HG03025 (cell line): ENCODE measurements at regions not wholly inside any gene's neighbourhood (a gene's known extent, or its start where the extent isn't known, plus 50 kb on each side); places are given as distances from the start of the nearest gene placed in this dataset.

Source experiments
- ATAC-seq: cut with Tn5 transposase; IDR thresholded peaks from one replicate; pipeline ENCODE4 v1.9.1; 2021; ENCODE audit warnings: mild to moderate bottlenecking, moderate library complexity; ENCODE audit not compliant: unreplicated experiment, low FRiP score

DNA sequence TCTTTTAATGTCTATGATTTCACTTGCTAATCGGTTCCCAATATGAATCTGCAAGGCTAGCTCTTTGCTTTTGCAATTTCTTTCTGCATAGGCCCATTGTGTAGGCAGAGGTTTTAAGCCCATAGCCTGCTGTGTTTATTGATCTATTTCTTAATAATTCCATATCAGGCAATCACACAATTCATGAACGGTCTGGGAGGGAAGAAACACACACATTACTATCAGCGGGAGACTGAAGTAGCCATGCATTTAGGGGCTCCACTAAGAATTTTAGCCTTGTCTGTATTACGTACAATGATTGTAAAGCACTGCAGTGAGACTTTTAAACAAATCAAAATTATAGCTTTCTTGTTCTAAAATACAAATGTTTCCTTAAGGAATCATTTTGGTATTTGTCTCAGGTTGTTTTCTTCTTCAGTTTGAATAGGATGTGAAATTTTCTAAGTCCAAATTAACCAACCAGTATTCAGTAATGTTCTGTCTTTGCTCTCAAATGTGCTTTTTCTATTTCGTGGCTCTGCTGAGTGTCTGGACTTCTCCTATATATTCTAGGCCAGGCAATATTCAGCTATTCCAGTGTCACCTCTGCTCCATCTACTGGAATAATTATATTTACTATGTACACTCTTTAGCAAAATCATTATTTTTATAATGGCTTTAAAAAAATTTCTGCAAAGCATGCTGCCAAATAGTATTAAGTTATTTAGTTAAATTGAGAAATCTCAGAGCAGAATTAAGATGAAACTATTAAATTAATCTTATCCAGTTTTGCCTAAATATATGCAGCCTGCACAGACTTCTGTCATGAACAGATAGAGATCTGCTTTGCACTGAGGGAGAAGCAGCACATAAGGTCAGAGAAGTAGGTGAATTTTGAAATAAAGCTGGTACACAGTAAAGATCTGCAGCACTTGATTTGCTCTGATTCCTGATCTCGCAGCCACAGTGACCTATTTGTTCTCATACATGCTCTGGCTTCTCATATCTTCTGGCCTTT is 103.0 kb upstream of the NAALADL2 start:
- ATAC-seq, result no peak

DNA sequence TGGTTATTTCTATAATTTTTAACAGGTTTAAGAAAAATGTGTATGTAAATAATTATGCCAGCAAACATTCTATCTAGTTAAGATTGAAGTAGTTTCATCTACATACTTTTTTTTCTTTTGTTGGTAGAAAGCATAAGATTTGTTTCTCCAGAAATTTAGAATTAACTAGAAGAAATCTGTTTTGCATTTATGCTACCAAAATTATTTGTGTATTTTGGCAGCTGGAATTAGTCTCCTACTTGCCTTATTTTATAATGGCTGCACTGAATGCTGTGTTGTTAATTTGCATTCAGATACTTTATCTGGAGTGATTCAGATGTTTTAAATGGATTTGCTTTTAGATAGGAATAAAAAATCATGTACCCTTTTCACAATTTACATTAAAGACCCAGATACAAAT is 100.2 kb upstream of the NAALADL2 start:
- ATAC-seq, result no peak

DNA sequence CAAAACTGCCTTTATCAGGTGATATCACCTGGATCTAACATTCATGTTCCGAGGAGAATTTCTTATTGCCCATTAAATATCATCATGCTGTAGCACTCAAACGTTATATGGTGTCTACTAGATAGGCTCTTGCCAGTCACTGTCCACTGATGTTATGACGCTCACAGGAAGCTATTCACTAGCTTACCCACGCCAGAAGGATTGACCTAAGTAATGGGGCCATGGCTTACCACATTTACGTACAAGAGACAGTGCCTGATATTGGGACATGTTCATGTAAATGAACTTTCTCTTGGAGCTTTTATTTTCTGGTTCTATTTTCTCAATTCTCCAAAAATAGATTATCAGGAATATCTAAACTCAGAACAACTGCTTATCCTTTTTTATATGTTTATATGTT is 91.7 kb upstream of the NAALADL2 start:
- ATAC-seq, result no peak

DNA sequence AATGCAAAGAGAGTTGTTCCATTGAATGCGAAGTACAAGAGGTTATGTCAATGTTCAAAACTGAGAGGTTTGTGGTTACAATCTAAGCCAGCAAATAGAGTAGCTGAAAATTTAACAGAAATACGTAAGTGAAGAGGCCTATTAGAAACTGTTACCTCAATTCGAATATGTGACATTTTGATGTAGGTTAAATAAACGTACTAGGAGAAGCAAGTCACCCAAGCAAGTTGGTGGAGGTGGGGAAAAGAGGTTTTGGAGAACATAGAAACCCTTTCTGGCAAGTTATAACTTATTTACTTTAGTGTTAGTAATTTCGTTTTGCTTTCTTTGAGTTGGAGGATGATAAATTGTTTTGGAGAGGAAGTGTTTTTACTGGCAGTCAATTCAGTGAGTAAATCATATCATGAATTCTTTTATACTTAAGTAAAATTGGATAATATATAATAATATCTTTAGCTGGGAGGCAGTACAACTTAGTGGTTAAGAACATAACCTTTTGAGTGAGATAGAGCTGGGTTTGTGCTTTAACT is 91.2 kb upstream of the NAALADL2 start:
- no peak for ATAC-seq

DNA sequence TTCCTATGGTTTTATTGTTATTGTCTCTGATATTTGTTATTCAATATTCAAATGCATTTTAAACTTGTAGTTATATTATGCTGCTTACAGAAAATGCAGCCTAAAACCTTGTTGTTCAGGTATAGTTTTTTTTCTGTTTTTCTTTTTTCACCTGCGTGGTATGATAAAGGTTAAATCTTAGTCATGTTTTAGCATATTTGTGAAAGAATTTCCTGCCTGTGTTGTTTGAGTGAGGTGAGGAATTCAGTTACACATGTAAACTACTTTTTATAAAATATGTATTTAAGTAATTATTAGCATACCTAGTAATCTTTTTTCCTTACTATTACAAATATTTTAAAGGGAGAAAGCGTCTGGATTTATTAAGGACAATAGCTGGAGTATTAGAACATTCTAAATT is 90.0 kb upstream of the NAALADL2 start:
- ATAC-seq, result no peak

DNA sequence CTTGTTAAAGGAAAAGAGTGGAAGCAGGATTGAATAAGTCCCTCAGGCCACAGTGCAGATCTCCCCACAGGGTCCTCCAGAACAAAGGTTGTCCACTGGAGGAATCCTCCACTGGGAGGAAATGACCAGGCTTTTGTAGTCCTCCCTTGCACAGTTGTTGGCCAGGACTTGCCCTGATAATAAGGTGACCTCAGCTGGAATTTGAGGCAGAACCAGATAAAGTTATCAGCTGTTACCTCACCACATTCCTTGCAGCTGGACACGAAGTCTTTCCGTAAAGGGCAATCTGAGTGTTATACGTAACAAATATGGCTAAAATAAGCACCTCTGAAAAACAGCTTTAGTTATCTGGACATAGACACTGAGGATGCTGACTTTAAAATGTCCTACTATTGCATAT is 83.5 kb upstream of the NAALADL2 start:
- no peak for ATAC-seq

DNA sequence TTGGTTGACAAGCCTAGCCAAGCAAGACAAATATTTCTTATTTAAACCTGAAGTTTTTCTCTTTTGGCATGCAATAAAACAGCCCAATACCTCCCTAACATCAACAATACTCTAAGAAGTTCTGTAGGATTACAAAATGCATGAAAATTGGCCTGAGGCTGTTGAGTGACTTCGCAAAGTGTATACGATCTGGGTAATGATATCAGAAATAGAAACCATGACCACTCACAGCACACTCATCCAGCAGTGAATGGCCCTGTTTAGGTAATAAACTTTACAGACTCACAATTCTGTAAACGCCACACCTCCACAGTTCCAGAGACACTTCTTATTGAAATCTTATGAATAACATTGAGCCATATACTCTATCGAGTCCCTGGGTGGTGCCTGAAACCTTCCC is 83.0 kb upstream of the NAALADL2 start:
- ATAC-seq, result no peak

DNA sequence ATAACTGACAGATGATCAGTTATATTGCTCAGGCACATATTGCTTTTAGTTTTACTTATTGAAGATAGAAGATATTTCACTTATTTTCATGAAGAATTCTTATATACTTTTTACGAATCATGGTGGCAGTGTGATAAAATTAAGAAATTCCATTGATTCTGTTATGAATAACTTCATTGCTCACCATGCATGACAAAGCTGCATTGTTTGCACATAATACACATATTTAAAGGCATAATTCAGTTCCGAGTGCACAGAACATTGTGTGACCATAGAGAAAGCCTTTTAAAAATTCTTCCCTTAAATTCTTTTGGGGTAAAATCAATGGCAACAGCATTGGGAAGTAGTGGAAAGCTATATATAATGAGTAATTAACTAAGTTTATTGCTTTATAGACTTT is 82.5 kb upstream of the NAALADL2 start:
- ATAC-seq, result no peak

DNA sequence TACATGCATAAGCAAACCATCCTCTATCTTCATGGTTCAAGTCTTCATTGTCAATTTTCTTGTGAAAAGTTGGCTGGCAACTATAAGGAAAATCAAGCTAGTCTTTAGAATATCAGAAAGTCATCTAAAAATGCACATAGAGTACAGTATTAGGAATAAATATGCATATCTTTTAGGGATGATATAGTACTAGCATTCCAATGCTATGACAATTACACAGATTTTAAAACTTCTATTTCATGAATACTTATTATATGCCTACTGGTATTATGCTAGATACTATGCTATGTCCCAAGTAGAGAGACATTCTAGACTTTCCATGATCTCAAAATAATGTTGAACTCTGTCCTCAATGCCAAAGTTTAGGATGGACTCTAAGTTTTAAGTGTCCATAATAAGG is 81.3 kb upstream of the NAALADL2 start:
- ATAC-seq, result no peak

DNA sequence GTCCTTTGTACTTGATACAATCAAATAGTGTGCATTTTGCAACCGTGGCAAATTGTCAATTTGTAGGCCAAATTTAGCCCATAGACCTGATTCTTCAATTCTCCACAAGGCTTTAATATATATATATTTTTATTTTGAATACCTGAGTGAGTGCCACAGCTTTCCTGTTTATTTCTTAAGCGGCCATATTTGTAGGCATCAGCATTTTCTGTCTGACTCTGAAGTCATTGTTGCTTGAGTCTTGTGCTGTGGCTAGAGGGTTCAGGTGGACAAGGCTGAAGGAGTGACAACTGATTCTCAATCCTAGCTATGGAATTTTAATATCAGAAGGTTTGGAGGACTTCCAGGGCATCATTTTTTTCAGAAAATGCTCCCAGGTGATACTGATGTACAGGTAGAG is 75.6 kb upstream of the NAALADL2 start:
- no peak for ATAC-seq

DNA sequence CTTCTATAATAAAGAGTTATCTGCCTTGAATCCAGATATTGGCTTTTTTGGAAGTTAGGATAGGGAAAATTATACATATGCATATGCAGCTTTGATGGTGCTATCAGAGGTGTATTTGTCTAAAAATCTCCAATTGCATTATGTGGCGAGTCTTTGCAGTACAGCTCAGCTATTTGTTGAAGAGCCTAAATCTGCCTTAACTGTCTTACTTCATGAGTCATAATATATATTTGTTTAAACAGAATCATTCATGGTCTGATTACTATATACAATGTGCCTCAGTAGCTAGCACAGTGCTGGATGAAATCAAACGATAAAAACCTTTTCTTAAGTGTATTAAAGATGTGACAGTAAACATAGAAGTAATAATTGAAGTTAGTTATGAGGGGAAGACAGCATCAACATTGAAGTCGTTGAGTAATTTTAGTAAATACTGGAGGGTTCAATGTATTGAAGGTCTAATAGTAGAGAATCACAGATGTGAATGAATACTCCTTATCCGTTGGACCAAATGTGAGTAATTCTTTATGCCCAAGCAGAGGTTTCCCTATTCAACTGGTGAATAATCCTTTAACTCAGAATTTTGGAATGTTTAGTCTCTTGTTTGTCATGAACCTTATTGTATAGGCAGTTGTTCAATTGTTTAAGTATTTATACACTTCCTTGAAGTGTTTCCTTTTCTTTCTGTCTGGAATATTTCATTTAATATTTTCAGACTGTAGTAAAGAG is 74.8 kb upstream of the NAALADL2 start:
- no peak for ATAC-seq

DNA sequence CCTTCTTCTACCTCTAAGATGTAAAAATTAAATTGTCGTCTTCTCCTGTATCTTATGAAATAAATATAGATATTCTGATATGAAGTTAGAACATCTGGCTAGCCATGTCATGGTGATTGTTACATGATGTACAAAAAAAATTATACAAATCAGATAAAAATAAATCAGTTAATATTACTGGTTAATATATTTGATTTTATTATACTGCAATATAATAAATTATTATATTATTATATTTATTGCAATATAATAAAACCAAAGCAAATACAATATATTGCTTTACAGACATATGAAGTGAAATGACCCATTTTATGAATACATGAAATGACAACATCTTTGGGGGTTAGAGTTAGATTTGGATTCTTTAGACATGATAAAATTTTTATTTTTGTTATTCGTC is 72.3 kb upstream of the NAALADL2 start:
- ATAC-seq, result no peak

DNA sequence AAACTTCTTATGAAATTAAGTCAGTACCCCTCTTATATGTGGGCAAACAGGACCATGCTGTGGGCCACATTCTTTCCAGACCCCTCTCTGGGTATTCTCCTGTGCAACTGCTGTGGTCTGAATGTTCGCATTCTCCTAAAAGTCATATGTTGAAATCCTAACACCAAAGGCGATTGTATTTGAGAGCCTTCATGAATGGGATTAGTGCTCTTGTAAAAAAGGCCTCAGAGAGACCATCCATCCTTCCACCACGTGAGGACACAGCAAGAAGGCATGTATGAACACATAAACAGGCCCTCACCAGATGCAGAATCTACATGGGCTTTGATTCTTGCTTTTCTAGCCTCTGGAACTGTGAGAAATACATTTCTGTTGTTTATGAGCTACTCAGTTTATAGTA is 68.0 kb upstream of the NAALADL2 start:
- ATAC-seq, result no peak

DNA sequence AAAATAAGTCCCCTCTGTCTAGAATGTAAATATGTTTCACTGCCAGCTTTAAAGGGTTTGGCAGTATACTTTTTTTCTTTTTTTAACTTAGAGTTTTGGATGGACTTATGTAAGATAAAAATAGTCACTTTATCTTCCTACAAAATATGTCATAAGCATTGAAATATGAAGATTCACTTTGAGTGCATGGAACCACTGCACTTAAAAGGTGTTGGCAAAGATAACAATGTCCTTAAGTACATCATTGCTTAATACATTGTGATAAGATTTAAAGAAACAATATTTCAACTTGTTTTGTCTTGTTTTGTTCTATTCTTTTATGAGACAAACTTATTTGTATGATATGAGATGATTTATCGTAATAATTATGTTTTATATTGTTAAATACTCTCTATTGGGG is 66.3 kb upstream of the NAALADL2 start:
- ATAC-seq, result no peak
